ENCODE measurements at regions not wholly inside any gene's neighbourhood (a gene's known extent, or its start where the extent isn't known, plus 50 kb on each side); places are given as distances from the start of the nearest gene placed in this dataset.

- TF ChIP-seq, protein P1, sequence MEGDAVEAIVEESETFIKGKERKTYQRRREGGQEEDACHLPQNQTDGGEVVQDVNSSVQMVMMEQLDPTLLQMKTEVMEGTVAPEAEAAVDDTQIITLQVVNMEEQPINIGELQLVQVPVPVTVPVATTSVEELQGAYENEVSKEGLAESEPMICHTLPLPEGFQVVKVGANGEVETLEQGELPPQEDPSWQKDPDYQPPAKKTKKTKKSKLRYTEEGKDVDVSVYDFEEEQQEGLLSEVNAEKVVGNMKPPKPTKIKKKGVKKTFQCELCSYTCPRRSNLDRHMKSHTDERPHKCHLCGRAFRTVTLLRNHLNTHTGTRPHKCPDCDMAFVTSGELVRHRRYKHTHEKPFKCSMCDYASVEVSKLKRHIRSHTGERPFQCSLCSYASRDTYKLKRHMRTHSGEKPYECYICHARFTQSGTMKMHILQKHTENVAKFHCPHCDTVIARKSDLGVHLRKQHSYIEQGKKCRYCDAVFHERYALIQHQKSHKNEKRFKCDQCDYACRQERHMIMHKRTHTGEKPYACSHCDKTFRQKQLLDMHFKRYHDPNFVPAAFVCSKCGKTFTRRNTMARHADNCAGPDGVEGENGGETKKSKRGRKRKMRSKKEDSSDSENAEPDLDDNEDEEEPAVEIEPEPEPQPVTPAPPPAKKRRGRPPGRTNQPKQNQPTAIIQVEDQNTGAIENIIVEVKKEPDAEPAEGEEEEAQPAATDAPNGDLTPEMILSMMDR (IDR thresholded peaks at IDR 0.05): no peak
- Histone ChIP-seq H3K27me3 (no peaks in the 10 kb centered on the region), H3K9me3 (no peaks in the 10 kb centered on the region), H3K27ac (no peak overlapping the region), H3K36me3 (no peaks in the 10 kb centered on the region), H3K4me1 (no peaks in the 10 kb centered on the region), H3K4me3 (no peak overlapping the region), H3K9ac (ENCODE audit: low read depth in 2 of 2, low read length in 2 of 2) (no peak overlapping the region)
- intact Hi-C loops (cut with DNase I): no loop called here
- DNase-seq: no peak
Observed at GRCh38 chr10:120988751-120989150, 137.6 kb downstream of the WDR11 start.

DNA sequence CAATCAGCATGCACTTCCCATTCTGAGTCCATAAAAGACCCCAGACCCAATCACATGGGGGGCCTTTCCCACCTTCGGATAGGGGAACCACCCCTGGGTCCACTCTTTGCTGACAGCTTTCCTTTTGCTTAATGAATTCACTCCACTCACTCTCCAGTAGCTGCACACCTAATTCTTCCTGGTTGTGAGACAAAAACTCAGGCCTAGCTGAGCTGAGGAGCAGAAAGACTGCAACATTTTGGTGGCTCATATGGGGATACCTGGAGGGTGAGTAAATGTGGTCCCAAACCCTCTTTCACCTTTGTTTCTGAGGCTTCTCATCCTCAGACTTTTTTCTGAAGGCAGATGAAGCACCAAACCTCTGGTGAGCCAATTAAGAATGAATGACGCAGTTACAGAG lies 138.1 kb downstream of the WDR11 start:
- Histone ChIP-seq H3K4me1 (no peaks in the 10 kb centered on the region), H3K27me3 (no peaks in the 10 kb centered on the region), H3K27ac (no peak overlapping the region), H3K36me3 (no peaks in the 10 kb centered on the region), H3K4me3 (no peak overlapping the region), H3K9ac (ENCODE audit: low read depth in 2 of 2, low read length in 2 of 2) (no peak overlapping the region), H3K9me3 (no peaks in the 10 kb centered on the region)
- TF ChIP-seq, protein P1 (IDR thresholded peaks at IDR 0.05): no peak
- no peak for DNase-seq
- intact Hi-C loops (cut with DNase I): no loop called here

GRCh38 chr10:120989996-120990598 lies 138.9 kb downstream of the WDR11 start:
- no peak overlapping the region for H3K9ac ChIP-seq (ENCODE audit: low read depth in 2 of 2, low read length in 2 of 2)
- intact Hi-C loops (cut with DNase I): no loop called here
- no peaks in the 10 kb centered on the region for H3K36me3 ChIP-seq
- DNase-seq: no peak
- no peak overlapping the region for H3K4me3 ChIP-seq
- H3K9me3 ChIP-seq: no peaks in the 10 kb centered on the region
- H3K4me1 ChIP-seq: no peaks in the 10 kb centered on the region
- H3K27ac ChIP-seq: no peak overlapping the region
- TF ChIP-seq, protein P1 (IDR thresholded peaks at IDR 0.05): no peak
- H3K27me3 ChIP-seq: no peaks in the 10 kb centered on the region

DNA sequence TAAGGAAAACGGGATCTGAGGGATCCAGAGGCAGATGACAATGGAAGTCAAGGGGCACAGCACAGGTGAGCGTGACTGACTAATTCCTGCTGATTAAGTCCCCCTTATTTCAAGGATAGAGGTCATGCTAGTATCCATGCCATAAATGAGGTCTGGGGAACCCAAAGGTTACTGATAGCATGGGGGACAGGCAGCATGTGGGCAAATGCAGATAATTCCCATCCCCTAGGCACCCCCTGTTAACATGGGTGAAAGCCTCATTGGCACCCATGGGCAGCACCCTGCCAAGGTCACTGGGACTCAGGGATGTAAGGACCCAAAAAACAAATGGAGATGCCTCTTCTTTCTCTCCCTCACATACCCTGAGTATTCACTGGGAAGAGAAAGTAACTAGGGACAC lies 139.7 kb downstream of the WDR11 start:
- no peak overlapping the region for H3K9ac ChIP-seq (ENCODE audit: low read depth in 2 of 2, low read length in 2 of 2)
- H3K9me3 ChIP-seq: no peaks in the 10 kb centered on the region
- TF ChIP-seq, protein P1 (IDR thresholded peaks at IDR 0.05): no peak
- no peak overlapping the region for H3K4me3 ChIP-seq
- intact Hi-C loops (cut with DNase I): no loop called here
- no peaks in the 10 kb centered on the region for H3K36me3 ChIP-seq
- H3K27me3 ChIP-seq: no peaks in the 10 kb centered on the region
- DNase-seq: no peak
- no peak overlapping the region for H3K27ac ChIP-seq
- H3K4me1 ChIP-seq: no peaks in the 10 kb centered on the region

DNA sequence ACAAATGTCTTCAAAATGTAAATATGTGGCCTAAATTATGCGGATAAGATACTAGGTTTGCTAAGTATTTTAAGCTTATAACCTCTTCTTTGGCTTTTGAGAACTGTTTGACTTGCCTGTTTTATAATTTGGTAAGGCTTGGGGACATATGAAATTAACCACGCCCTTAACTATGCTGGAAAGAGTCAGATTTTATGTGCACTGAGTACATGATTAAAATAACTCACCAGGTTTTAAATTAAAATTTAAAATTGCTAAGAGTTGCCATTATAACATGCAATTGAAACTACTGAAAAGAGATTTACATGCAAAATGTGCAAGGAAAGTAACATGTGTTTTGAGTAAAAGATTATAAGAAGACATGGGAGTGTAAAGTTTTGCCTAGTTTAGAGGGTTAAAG lies 141.9 kb downstream of the WDR11 start:
- Histone ChIP-seq H3K9me3 (no peaks in the 10 kb centered on the region), H3K4me1 (no peaks in the 10 kb centered on the region), H3K9ac (ENCODE audit: low read depth in 2 of 2, low read length in 2 of 2) (no peak overlapping the region), H3K4me3 (no peak overlapping the region), H3K27me3 (no peaks in the 10 kb centered on the region), H3K27ac (no peak overlapping the region), H3K36me3 (no peaks in the 10 kb centered on the region)
- intact Hi-C loops (cut with DNase I): no loop called here
- TF ChIP-seq, protein P1 (IDR thresholded peaks at IDR 0.05): no peak
- DNase-seq: no peak
